GM23338 (cell line): ENCODE measurements at regions not wholly inside any gene's neighbourhood (a gene's known extent, or its start where the extent isn't known, plus 50 kb on each side); places are given as distances from the start of the nearest gene placed in this dataset.

Experiments used
- ATAC-seq: fragments of 200-7000 bp; cut with Tn5 transposase; 3 replicates; pipeline ENCODE4 v1.9.1; 2020
- DNase-seq: peaks from one replicate; pipeline ENCODE4 v3.0.0-alpha.2; 2015; ENCODE audit warnings: low spot score
- H2AFZ ChIP-seq: fragments of 200-600 bp; sonication (generic); 2 replicates; pipeline ENCODE4 v1.8.0; 2016; ENCODE audit warnings: antibody characterized with exemption, mild to moderate bottlenecking, moderate library complexity
- H3F3A ChIP-seq: fragments of 200-600 bp; sonication (generic); replicated peaks from 2 replicates; pipeline ENCODE4 v1.8.0; 2017; ENCODE audit warnings: antibody characterized with exemption, mixed run types, low read depth
- H3K27ac ChIP-seq: fragments of 200-600 bp; sonication (generic); 2 replicates; pipeline ENCODE4 v1.6.1; 2016; ENCODE audit warnings: low read depth
- H3K27me3 ChIP-seq: fragments of 200-600 bp; sonication (generic); 2 replicates; pipeline ENCODE4 v1.8.0; 2016; ENCODE audit warnings: mild to moderate bottlenecking, mixed run types, moderate library complexity; ENCODE audit not compliant: insufficient read depth
- H3K36me3 ChIP-seq: fragments of 200-600 bp; sonication (generic); 2 replicates; pipeline ENCODE4 v1.8.0; 2016; ENCODE audit warnings: mild to moderate bottlenecking; ENCODE audit not compliant: insufficient read depth
- H3K4me1 ChIP-seq: fragments of 200-600 bp; sonication (generic); 2 replicates; pipeline ENCODE4 v1.8.0; 2016; ENCODE audit warnings: mild to moderate bottlenecking, moderate library complexity; ENCODE audit not compliant: insufficient read depth
- H3K4me2 ChIP-seq: fragments of 200-600 bp; sonication (generic); 2 replicates; pipeline ENCODE4 v1.7.1; 2017; ENCODE audit warnings: mixed run types
- H3K4me3 ChIP-seq: fragments of 200-600 bp; sonication (generic); 2 replicates; pipeline ENCODE4 v1.6.1; 2016; ENCODE audit warnings: mixed run types
- H3K79me2 ChIP-seq: fragments of 200-600 bp; sonication (generic); replicated peaks from 2 replicates; pipeline ENCODE4 v1.8.0; 2017; ENCODE audit warnings: mild to moderate bottlenecking; ENCODE audit not compliant: insufficient read depth
- H3K9me2 ChIP-seq: fragments of 200-600 bp; sonication (generic); 2 replicates; pipeline ENCODE4 v1.8.0; 2017; ENCODE audit not compliant: insufficient read depth
- H4K20me1 ChIP-seq: fragments of 200-600 bp; sonication (generic); replicated peaks from 2 replicates; pipeline ENCODE4 v1.8.0; 2017; ENCODE audit warnings: mild to moderate bottlenecking; ENCODE audit not compliant: insufficient read depth
- H3K27ac Mint-ChIP-seq: 2 replicates; pipeline ENCODE4 v1.8.0; 2020; ENCODE audit warnings: inconsistent platforms, mild to moderate bottlenecking, moderate library complexity, mixed read lengths
- H3K27me3 Mint-ChIP-seq: 3 replicates; pipeline ENCODE4 v1.8.0; 2022; ENCODE audit warnings: low read depth, mild to moderate bottlenecking, moderate library complexity, mixed read lengths, inconsistent platforms; ENCODE audit not compliant: insufficient read depth, poor library complexity
- H3K36me3 Mint-ChIP-seq: 3 replicates; pipeline ENCODE4 v1.8.0; 2021; ENCODE audit warnings: low read depth, mild to moderate bottlenecking, inconsistent platforms, moderate library complexity, mixed read lengths
- H3K4me1 Mint-ChIP-seq: 3 replicates; pipeline ENCODE4 v1.8.0; 2020; ENCODE audit warnings: mild to moderate bottlenecking, inconsistent platforms, mixed read lengths
- H3K4me3 Mint-ChIP-seq: 3 replicates; pipeline ENCODE4 v1.8.0; 2021; ENCODE audit warnings: moderate library complexity, mild to moderate bottlenecking, inconsistent platforms, mixed read lengths
- H3K9me3 Mint-ChIP-seq: 3 replicates; pipeline ENCODE4 v1.8.0; 2020; ENCODE audit warnings: moderate library complexity, mild to moderate bottlenecking, inconsistent platforms, mixed read lengths
- CTCF ChIP-seq, 2 experiments: fragments of 200-600 bp in 1 of 2; sonication (generic) in 1 of 2; conservative IDR thresholded peaks; 2 replicates each; pipeline versions ENCODE4 v1.5.1 to v1.6.1; 2016 to 2017; ENCODE audit warnings: antibody characterized with exemption in 2 of 2, low read depth in 2 of 2, mild to moderate bottlenecking in 2 of 2, moderate library complexity in 1 of 2
- ETS1 ChIP-seq: IDR thresholded peaks from 2 replicates; pipeline ENCODE4 v1.6.1; 2016; ENCODE audit warnings: antibody characterized with exemption
- JUNB ChIP-seq: IDR thresholded peaks from one replicate; pipeline ENCODE4 v1.6.1; 2016; ENCODE audit warnings: antibody characterized with exemption; ENCODE audit not compliant: unreplicated experiment
- NANOG ChIP-seq: IDR thresholded peaks from 2 replicates; pipeline ENCODE4 v1.6.1; 2016; ENCODE audit warnings: antibody characterized with exemption, borderline replicate concordance
- POLR2AphosphoS5 ChIP-seq: IDR thresholded peaks from 2 replicates; pipeline ENCODE4 v1.6.1; 2016; ENCODE audit warnings: antibody characterized with exemption, low read depth
- STAT1 ChIP-seq: IDR thresholded peaks from one replicate; pipeline ENCODE4 v1.6.1; 2016; ENCODE audit warnings: antibody characterized with exemption; ENCODE audit not compliant: unreplicated experiment
- ZNF331 ChIP-seq: fragments of 250-450 bp; sonication (Bioruptor Pico); IDR thresholded peaks from 2 replicates; pipeline ENCODE4 v1.5.0; 2020; ENCODE audit warnings: low read depth, mild to moderate bottlenecking, moderate library complexity

- no peaks in the 10 kb centered on the region for H3K9me2 ChIP-seq
- H4K20me1 ChIP-seq, result no peaks in the 10 kb centered on the region
- no peaks in the 10 kb centered on the region for H3K4me1 Mint-ChIP-seq
- H3K27me3 ChIP-seq, result no peaks in the 10 kb centered on the region
- H3K27ac Mint-ChIP-seq, result no peak overlapping the region
- TF ChIP-seq STAT1 (no peak), POLR2AphosphoS5 (no peak)
- no peaks in the 10 kb centered on the region for H3K79me2 ChIP-seq
- peaks cover 4% of the 10 kb centered on the region; the same call in 2 of the 3 replicates for H3K36me3 Mint-ChIP-seq
- H3F3A ChIP-seq, result no peaks in the 10 kb centered on the region
- no peak for ATAC-seq
- H2AFZ ChIP-seq, result no peak overlapping the region
- no peak overlapping the region for H3K4me2 ChIP-seq
- no peak overlapping the region for H3K4me3 Mint-ChIP-seq
- peaks cover 2% of the 10 kb centered on the region for H3K27me3 Mint-ChIP-seq
- H3K9me3 Mint-ChIP-seq, result peaks cover 24% of the 10 kb centered on the region
- H3K27ac ChIP-seq, result no peak overlapping the region
- no peaks in the 10 kb centered on the region for H3K36me3 ChIP-seq
- no peaks in the 10 kb centered on the region for H3K4me1 ChIP-seq
- no peak overlapping the region for H3K4me3 ChIP-seq
- no peak for DNase-seq
Observed at GRCh38 chr10:128296253-128297007, 170.2 kb upstream of the MKI67 start.

GRCh38 chr10:128297709-128298378, 171.6 kb upstream of the MKI67 start:
- Histone ChIP-seq H4K20me1 (no peaks in the 10 kb centered on the region), H2AFZ (no peak overlapping the region), H3K4me1 (no peaks in the 10 kb centered on the region), H3K36me3 (no peaks in the 10 kb centered on the region), H3K9me2 (no peaks in the 10 kb centered on the region), H3K4me3 (no peak overlapping the region), H3K79me2 (no peaks in the 10 kb centered on the region), H3K4me2 (no peak overlapping the region), H3K27me3 (no peaks in the 10 kb centered on the region), H3K27ac (no peak overlapping the region), H3F3A (no peaks in the 10 kb centered on the region)
- no peak overlapping the region for H3K4me3 Mint-ChIP-seq
- TF ChIP-seq CTCF (conservative IDR thresholded peaks at IDR 0.05; ENCODE audit: low read depth in 2 of 2), result no peak
- no peak for TF ChIP-seq NANOG
- no peak for TF ChIP-seq JUNB
- TF ChIP-seq ETS1, result no peak
- TF ChIP-seq ZNF331, result no peak
- peaks cover 27% of the 10 kb centered on the region for H3K9me3 Mint-ChIP-seq
- peaks cover 2% of the 10 kb centered on the region for H3K27me3 Mint-ChIP-seq
- ATAC-seq (no peak), DNase-seq (no peak)
- H3K27ac Mint-ChIP-seq, result no peak overlapping the region
- peaks cover 13% of the 10 kb centered on the region for H3K36me3 Mint-ChIP-seq
- no peaks in the 10 kb centered on the region for H3K4me1 Mint-ChIP-seq
